K562 (cell line): ENCODE measurements at regions not wholly inside any gene's neighbourhood (a gene's known extent, or its start where the extent isn't known, plus 50 kb on each side); places are given as distances from the start of the nearest gene placed in this dataset.
A peak's percentile ranks its signal among the peaks of the same experiment; 100 is the strongest.

ENCODE experiments used
- ATAC-seq: fragments of 200-7000 bp; cut with Tn5 transposase; 3 replicates; pipeline ENCODE4 v1.9.1; 2020; ENCODE audit warnings: moderate library complexity
- BruUV-seq: library from RNA; stranded (reverse); fragments of 400-500 nt; replicated peaks from 2 replicates; lab custom pipeline; 2021; lab: Mats Ljungman, UMichigan
- CTCF ChIA-PET: fragments of 300-600 bp; formaldehyde crosslinking; extraction: SDS; loops from one replicate; lab custom pipeline; 2021; ENCODE audit warnings: low intra/inter-chr PET ratio; lab: Yijun Ruan, JAX
- POLR2A ChIA-PET: fragments of 300-600, 350-650 bp; sonication (Branson Sonifier 250); formaldehyde crosslinking; extraction: SDS; loops from one replicate; lab custom pipeline; 2021; ENCODE audit warnings: antibody characterized with exemption, inconsistent platforms; lab: Yijun Ruan, JAX
- DNase-seq, 4 experiments: peaks; one replicate each; pipeline versions ENCODE4 v3.0.0 to v3.0.0-alpha.2; 2011 to 2018; ENCODE audit warnings: low spot score in 3 of 4, mixed read lengths in 3 of 4; ENCODE audit errors: extremely low read depth in 1 of 4
- FAIRE-seq: peaks from 2 replicates; lab custom pipeline; 2011; peaks lifted over from hg19 to GRCh38; lab: Jason Lieb, UNC
- H2AFZ ChIP-seq: 2 replicates; pipeline ENCODE4 v1.6.0; 2011; ENCODE audit warnings: low read depth, low read length, control low read depth, inconsistent platforms
- H3K27ac ChIP-seq: fragments of 200-600 bp; 3 replicates; pipeline ENCODE4 v1.8.0; 2011; ENCODE audit warnings: low read depth, mild to moderate bottlenecking, control low read depth, inconsistent platforms, low read length, moderate library complexity, mixed read lengths; ENCODE audit errors: extremely low read depth
- H3K27me3 ChIP-seq, 2 experiments: fragments of 300-600 bp in 1 of 2; 2 replicates in 1 of 2; 3 replicates in 1 of 2; pipeline versions ENCODE4 v1.6.0 to v1.8.0; 2011; ENCODE audit warnings: inconsistent platforms in 2 of 2, low read length in 2 of 2, mild to moderate bottlenecking in 1 of 2, mixed read lengths in 1 of 2, moderate library complexity in 1 of 2; ENCODE audit not compliant: control insufficient read depth in 2 of 2, insufficient read depth in 2 of 2
- H3K36me3 ChIP-seq: fragments of 300-600 bp; 3 replicates; pipeline ENCODE4 v1.8.0; 2011; ENCODE audit warnings: mild to moderate bottlenecking, low read length, inconsistent platforms; ENCODE audit not compliant: control insufficient read depth, insufficient read depth
- H3K4me1 ChIP-seq, 2 experiments: fragments of 200-600 bp in 1 of 2; replicated peaks in 1 of 2; 2 replicates in 1 of 2; 3 replicates in 1 of 2; pipeline versions ENCODE4 v1.5.1 to v1.8.0; 2011; ENCODE audit warnings: inconsistent platforms in 2 of 2, low read length in 2 of 2, mild to moderate bottlenecking in 1 of 2, mixed read lengths in 1 of 2, moderate library complexity in 1 of 2; ENCODE audit not compliant: control insufficient read depth in 2 of 2, insufficient read depth in 2 of 2
- H3K4me2 ChIP-seq: 2 replicates; pipeline ENCODE4 v1.6.1; 2011; ENCODE audit warnings: low read length, control low read depth, inconsistent platforms, mixed read lengths; ENCODE audit not compliant: insufficient read depth
- H3K4me3 ChIP-seq: fragments of 200-600 bp; sonication (generic), shearing (Covaris generic); 2 replicates; pipeline ENCODE4 v1.5.1; 2016; ENCODE audit warnings: control low read depth, inconsistent platforms
- H3K79me2 ChIP-seq: fragments of 200-600 bp; 3 replicates; pipeline ENCODE4 v1.8.0; 2011; ENCODE audit warnings: low read length, inconsistent platforms; ENCODE audit not compliant: control insufficient read depth, insufficient read depth
- H3K9ac ChIP-seq, 2 experiments: 2 replicates each; pipeline versions ENCODE4 v1.6.0 to v1.6.1; 2011; ENCODE audit warnings: low read depth in 2 of 2, low read length in 2 of 2, control low read depth in 1 of 2, inconsistent platforms in 1 of 2, mild to moderate bottlenecking in 1 of 2, mixed read lengths in 1 of 2; ENCODE audit not compliant: insufficient read depth in 1 of 2
- H3K9me1 ChIP-seq: one replicate; pipeline ENCODE4 v1.6.0; 2011; ENCODE audit warnings: inconsistent platforms, mild to moderate bottlenecking, low read length, moderate library complexity; ENCODE audit not compliant: control insufficient read depth, insufficient read depth
- H3K9me3 ChIP-seq: replicated peaks from 2 replicates; pipeline ENCODE4 v1.5.1; 2011; ENCODE audit warnings: low read depth, low read length, inconsistent platforms; ENCODE audit not compliant: control insufficient read depth, insufficient read depth
- H4K20me1 ChIP-seq: replicated peaks from 2 replicates; pipeline ENCODE4 v1.6.1; 2011; ENCODE audit warnings: low read length, inconsistent platforms, mixed read lengths; ENCODE audit not compliant: control insufficient read depth, insufficient read depth
- ASH1L ChIP-seq: fragments of 450-650 bp; IDR thresholded peaks from 2 replicates; pipeline ENCODE4 v1.6.1; 2018; ENCODE audit warnings: borderline replicate concordance, mild to moderate bottlenecking, low read depth; ENCODE audit not compliant: partially characterized antibody
- CBX2 ChIP-seq: fragments of 200-600 bp; sonication (generic); IDR thresholded peaks from one replicate; pipeline ENCODE4 v1.6.1; 2012; ENCODE audit warnings: mild to moderate bottlenecking, low read length, inconsistent platforms; ENCODE audit not compliant: insufficient read depth, poor library complexity, severe bottlenecking
- DNMT1 ChIP-seq: fragments of 450-650 bp; IDR thresholded peaks from 2 replicates; pipeline ENCODE4 v1.6.1; 2016; ENCODE audit warnings: antibody characterized with exemption, mild to moderate bottlenecking
- ETS2 ChIP-seq: IDR thresholded peaks from 2 replicates; pipeline ENCODE4 v1.6.1; 2016; ENCODE audit warnings: borderline replicate concordance, missing genetic modification characterization, mild to moderate bottlenecking, moderate library complexity, missing compliant biosample characterization; ENCODE audit not compliant: poor library complexity, severe bottlenecking
- ETV6 ChIP-seq, 3 experiments: fragments of 150-350 bp in 1 of 3; sonication (generic) in 1 of 3; formaldehyde crosslinking in 1 of 3; IDR thresholded peaks; 2 replicates each; pipeline versions ENCODE4 v1.6.1 to v1.8.0; 2014 to 2022; ENCODE audit warnings: borderline replicate concordance in 2 of 3, low read depth in 2 of 3, antibody characterized with exemption in 1 of 3, low read length in 1 of 3, mild to moderate bottlenecking in 1 of 3, missing genetic modification reagents in 1 of 3
- FOXK2 ChIP-seq, 2 experiments: fragments of 450-650 bp; IDR thresholded peaks in 1 of 2; conservative IDR thresholded peaks in 1 of 2; 2 replicates each; pipeline ENCODE4 v1.6.1; 2016; ENCODE audit warnings: low read depth in 2 of 2, mild to moderate bottlenecking in 1 of 2
- JUN ChIP-seq, 2 experiments: sonication (generic) in 1 of 2; formaldehyde crosslinking in 1 of 2; IDR thresholded peaks; 2 replicates each; pipeline versions ENCODE4 v1.6.1 to v1.8.0; 2012 to 2022; ENCODE audit warnings: borderline replicate concordance in 2 of 2, mild to moderate bottlenecking in 2 of 2, improper control_type of control experiment in 1 of 2, low read depth in 1 of 2, low read length in 1 of 2, missing genetic modification reagents in 1 of 2
- MYC ChIP-seq, 2 experiments: fragments of 250-450 bp in 1 of 2; sonication (Bioruptor Pico) in 1 of 2; IDR thresholded peaks; 2 replicates each; pipeline versions ENCODE4 v1.5.1 to v1.6.1; 2012 to 2021; ENCODE audit warnings: low read depth in 2 of 2, borderline replicate concordance in 1 of 2, improper control_type of control experiment in 1 of 2, low read length in 1 of 2, mild to moderate bottlenecking in 1 of 2, moderate library complexity in 1 of 2
- NCOA6 ChIP-seq: fragments of 450-650 bp; IDR thresholded peaks from 2 replicates; pipeline ENCODE4 v1.6.1; 2017; ENCODE audit warnings: mild to moderate bottlenecking
- PHF21A ChIP-seq: fragments of 450-650 bp; IDR thresholded peaks from 2 replicates; pipeline ENCODE4 v1.6.1; 2017; ENCODE audit warnings: low read depth, borderline replicate concordance
- RBM22 ChIP-seq: fragments of 200-400 bp; formaldehyde crosslinking; IDR thresholded peaks from 2 replicates; pipeline ENCODE4 v1.6.1; 2018; ENCODE audit warnings: low read length, low read depth; ENCODE audit not compliant: poor library complexity, severe bottlenecking
- TRIM24 ChIP-seq, 2 experiments: fragments of 450-650 bp; IDR thresholded peaks; 2 replicates each; pipeline ENCODE4 v1.6.1; 2016
- TRIM28 ChIP-seq: fragments of 450-650 bp; IDR thresholded peaks from 2 replicates; pipeline ENCODE4 v1.6.1; 2017
- ZNF121 ChIP-seq: sonication (generic); formaldehyde crosslinking; conservative IDR thresholded peaks from 2 replicates; pipeline ENCODE4 v1.8.0; 2022; ENCODE audit warnings: missing genetic modification reagents
- ZNF184 ChIP-seq: sonication (generic); formaldehyde crosslinking; IDR thresholded peaks from 2 replicates; pipeline ENCODE4 v1.5.0; 2020; ENCODE audit warnings: missing genetic modification reagents
- ZNF347 ChIP-seq: fragments of 450-650 bp; formaldehyde crosslinking; IDR thresholded peaks from 2 replicates; pipeline ENCODE4 v1.4.0; 2020; ENCODE audit warnings: low read depth, mild to moderate bottlenecking, moderate library complexity
- ZNF57 ChIP-seq: fragments of 450-650 bp; formaldehyde crosslinking; IDR thresholded peaks from 2 replicates; pipeline ENCODE4 v1.4.0; 2020; ENCODE audit warnings: mild to moderate bottlenecking, moderate library complexity
- WGBS: fragments of 100-300 bp; shearing (Covaris generic); methylation state at CpG from one replicate; pipeline ENCODE4 v1.1.6; 2016; ENCODE audit warnings: low coverage, mixed read lengths; ENCODE audit not compliant: insufficient coverage; ENCODE audit errors: missing lambda C conversion rate; 5-methylcytosine and 5-hydroxymethylcytosine counted together
- in situ Hi-C: fragments of 300-500 bp; cut with MboI; formaldehyde crosslinking; loops from 4 replicates; pipeline ENCODE4 v1.15.0; 2018; ENCODE audit warnings: inconsistent platforms, mixed read lengths
- intact Hi-C: fragments of 100-400 bp; cut with micrococcal nuclease; formaldehyde crosslinking; loops from 2 replicates; pipeline ENCODE4 v1.14.2; 2022
- TF ChIP-seq, protein P1 (sequence below): fragments of 450-650 bp; formaldehyde crosslinking; IDR thresholded peaks from 2 replicates; pipeline ENCODE4 v1.4.0; 2020; ENCODE audit warnings: mild to moderate bottlenecking, moderate library complexity
- TF ChIP-seq, protein P2 (sequence below): fragments of 250-450 bp; sonication (Bioruptor Pico); IDR thresholded peaks from 2 replicates; pipeline ENCODE4 v1.4.0; 2020; ENCODE audit warnings: mild to moderate bottlenecking, moderate library complexity, borderline replicate concordance

DNA sequence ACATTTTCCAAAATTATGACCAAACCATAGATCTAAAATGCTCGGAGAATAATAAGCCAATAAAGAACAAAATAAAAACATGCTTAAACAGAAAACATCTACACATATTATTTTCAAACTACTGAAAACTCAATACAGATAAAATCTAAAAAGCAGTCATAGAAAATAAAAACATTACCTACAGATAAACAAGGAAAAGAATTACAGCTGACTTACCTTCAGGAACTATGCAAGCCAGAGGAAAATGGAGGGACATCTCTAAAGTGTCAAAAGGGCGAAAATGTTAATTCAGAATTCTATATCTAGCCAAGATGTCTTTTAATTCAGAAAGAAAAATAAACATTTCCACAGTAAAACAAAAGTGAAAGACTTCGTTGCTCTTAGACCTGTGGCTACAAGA, 112.9 kb upstream of the GYPC start:
- H3K4me3 ChIP-seq = no peak overlapping the region
- H3K4me1 ChIP-seq = no peaks in the 10 kb centered on the region
- peak; percentile 61 for FAIRE-seq
- in situ Hi-C loops (no loop called here), intact Hi-C loops (no loop called here)
- peak in 1 of 4 experiments; percentile 6 for DNase-seq
- 3% methylated on average over 3 of the region's 3 CpGs for WGBS
- no peak for ATAC-seq
- no peak overlapping the region for H3K9ac ChIP-seq
- no peaks in the 10 kb centered on the region for H3K36me3 ChIP-seq
- no peak overlapping the region for H3K27ac ChIP-seq
- H3K27me3 ChIP-seq = no peaks in the 10 kb centered on the region
- H3K9me3 ChIP-seq = no peaks in the 10 kb centered on the region
- H3K9me1 ChIP-seq = no peaks in the 10 kb centered on the region
- no peak overlapping the region for H2AFZ ChIP-seq
- H3K79me2 ChIP-seq = no peaks in the 10 kb centered on the region
- BruUV-seq = no TSS peak
- CTCF ChIA-PET = no interaction called here
- H3K4me2 ChIP-seq = no peak overlapping the region
- POLR2A ChIA-PET = no interaction called here
- no peaks in the 10 kb centered on the region for H4K20me1 ChIP-seq
- TF ChIP-seq RBM22 = no peak
- no peak for TF ChIP-seq ZNF121
- no peak for TF ChIP-seq ZNF347 (CRISPR knock-in tag)
- TF ChIP-seq JUN (IDR thresholded peaks at IDR 0.05; ENCODE audit: borderline replicate concordance, low read depth, low read length) = no peak
- TF ChIP-seq JUN (CRISPR knock-in tag; IDR thresholded peaks at IDR 0.05; ENCODE audit: borderline replicate concordance) = no peak
- peak in 1 of 2 experiments; percentile 59; a peak in 2 of 4 replicates for TF ChIP-seq TRIM24 (IDR thresholded peaks at IDR 0.05)
- TF ChIP-seq ETV6 (IDR thresholded peaks at IDR 0.05; ENCODE audit: borderline replicate concordance in 1 of 2, low read depth in 2 of 2, low read length in 1 of 2) = no peak
- no peak for TF ChIP-seq ETV6 (CRISPR knock-in tag; IDR thresholded peaks at IDR 0.05; ENCODE audit: borderline replicate concordance)
- TF ChIP-seq ETS2 (tag) = no peak
- TF ChIP-seq MYC (IDR thresholded peaks at IDR 0.05; ENCODE audit: low read depth, low read length) = no peak
- TF ChIP-seq MYC (CRISPR knock-in tag; IDR thresholded peaks at IDR 0.05; ENCODE audit: borderline replicate concordance, low read depth) = no peak
- TF ChIP-seq ZNF184 (CRISPR knock-in tag) = no peak
- no peak for TF ChIP-seq CBX2
- no peak for TF ChIP-seq NCOA6
- TF ChIP-seq, protein P1, sequence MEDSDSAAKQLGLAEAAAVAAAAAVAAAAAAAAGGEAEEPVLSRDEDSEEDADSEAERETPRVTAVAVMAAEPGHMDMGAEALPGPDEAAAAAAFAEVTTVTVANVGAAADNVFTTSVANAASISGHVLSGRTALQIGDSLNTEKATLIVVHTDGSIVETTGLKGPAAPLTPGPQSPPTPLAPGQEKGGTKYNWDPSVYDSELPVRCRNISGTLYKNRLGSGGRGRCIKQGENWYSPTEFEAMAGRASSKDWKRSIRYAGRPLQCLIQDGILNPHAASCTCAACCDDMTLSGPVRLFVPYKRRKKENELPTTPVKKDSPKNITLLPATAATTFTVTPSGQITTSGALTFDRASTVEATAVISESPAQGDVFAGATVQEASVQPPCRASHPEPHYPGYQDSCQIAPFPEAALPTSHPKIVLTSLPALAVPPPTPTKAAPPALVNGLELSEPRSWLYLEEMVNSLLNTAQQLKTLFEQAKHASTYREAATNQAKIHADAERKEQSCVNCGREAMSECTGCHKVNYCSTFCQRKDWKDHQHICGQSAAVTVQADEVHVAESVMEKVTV = no peak
- no peak for TF ChIP-seq ZNF57 (CRISPR knock-in tag)
- peak in 1 of 2 experiments; percentile 52; a peak in 1 of 4 replicates for TF ChIP-seq FOXK2 (conservative IDR thresholded peaks at IDR 0.05 in 1 of 2, IDR thresholded peaks at IDR 0.05 in 1 of 2; ENCODE audit: low read depth in 2 of 2)
- TF ChIP-seq, protein P2, sequence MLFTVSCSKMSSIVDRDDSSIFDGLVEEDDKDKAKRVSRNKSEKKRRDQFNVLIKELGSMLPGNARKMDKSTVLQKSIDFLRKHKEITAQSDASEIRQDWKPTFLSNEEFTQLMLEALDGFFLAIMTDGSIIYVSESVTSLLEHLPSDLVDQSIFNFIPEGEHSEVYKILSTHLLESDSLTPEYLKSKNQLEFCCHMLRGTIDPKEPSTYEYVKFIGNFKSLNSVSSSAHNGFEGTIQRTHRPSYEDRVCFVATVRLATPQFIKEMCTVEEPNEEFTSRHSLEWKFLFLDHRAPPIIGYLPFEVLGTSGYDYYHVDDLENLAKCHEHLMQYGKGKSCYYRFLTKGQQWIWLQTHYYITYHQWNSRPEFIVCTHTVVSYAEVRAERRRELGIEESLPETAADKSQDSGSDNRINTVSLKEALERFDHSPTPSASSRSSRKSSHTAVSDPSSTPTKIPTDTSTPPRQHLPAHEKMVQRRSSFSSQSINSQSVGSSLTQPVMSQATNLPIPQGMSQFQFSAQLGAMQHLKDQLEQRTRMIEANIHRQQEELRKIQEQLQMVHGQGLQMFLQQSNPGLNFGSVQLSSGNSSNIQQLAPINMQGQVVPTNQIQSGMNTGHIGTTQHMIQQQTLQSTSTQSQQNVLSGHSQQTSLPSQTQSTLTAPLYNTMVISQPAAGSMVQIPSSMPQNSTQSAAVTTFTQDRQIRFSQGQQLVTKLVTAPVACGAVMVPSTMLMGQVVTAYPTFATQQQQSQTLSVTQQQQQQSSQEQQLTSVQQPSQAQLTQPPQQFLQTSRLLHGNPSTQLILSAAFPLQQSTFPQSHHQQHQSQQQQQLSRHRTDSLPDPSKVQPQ (CRISPR knock-in tag) = no peak
- no peak for TF ChIP-seq ASH1L
- TF ChIP-seq DNMT1 = no peak
- TF ChIP-seq PHF21A = no peak
- peak; percentile 96 for TF ChIP-seq TRIM28
